ACC112 (cell line): ENCODE measurements at regions not wholly inside any gene's neighbourhood (a gene's known extent, or its start where the extent isn't known, plus 50 kb on each side); places are given as distances from the start of the nearest gene placed in this dataset.
"Not testable (repeated sequence)": the region's sequence is repeated elsewhere in the genome, so short reads cannot be mapped to it uniquely, and the experiment has no call there.

Experiments used
- H2AFZ ChIP-seq: fragments of 200-600 bp; sonication (generic); one replicate; pipeline ENCODE4 v1.6.0; 2017; ENCODE audit warnings: antibody characterized with exemption, low read length; ENCODE audit not compliant: unreplicated experiment
- H3K27ac ChIP-seq: fragments of 200-600 bp; sonication (generic); 2 replicates; pipeline ENCODE4 v1.5.1; 2014; ENCODE audit warnings: low read depth, mild to moderate bottlenecking, antibody characterized with exemption, low read length, moderate library complexity
- H3K27me3 ChIP-seq: fragments of 200-600 bp; sonication (generic); 2 replicates; pipeline ENCODE4 v1.6.1; 2014; ENCODE audit warnings: mild to moderate bottlenecking, antibody characterized with exemption, low read length, moderate library complexity, mixed read lengths; ENCODE audit not compliant: insufficient read depth
- H3K36me3 ChIP-seq: fragments of 200-600 bp; sonication (generic); 2 replicates; pipeline ENCODE4 v1.6.1; 2016; ENCODE audit warnings: mild to moderate bottlenecking, antibody characterized with exemption, low read length, moderate library complexity, mixed read lengths; ENCODE audit not compliant: insufficient read depth
- H3K4me1 ChIP-seq: fragments of 200-600 bp; sonication (generic); one replicate; pipeline ENCODE4 v1.6.1; 2016; ENCODE audit warnings: low read length, mixed read lengths; ENCODE audit not compliant: insufficient read depth, unreplicated experiment, control insufficient read depth
- H3K4me3 ChIP-seq: fragments of 200-600 bp; sonication (generic); 2 replicates; pipeline ENCODE4 v1.5.1; 2014; ENCODE audit warnings: mild to moderate bottlenecking, low read depth, low read length
- H3K79me2 ChIP-seq: fragments of 200-600 bp; sonication (generic); one replicate; pipeline ENCODE4 v1.6.0; 2016; ENCODE audit warnings: low read length; ENCODE audit not compliant: control insufficient read depth, unreplicated experiment, insufficient read depth

DNA sequence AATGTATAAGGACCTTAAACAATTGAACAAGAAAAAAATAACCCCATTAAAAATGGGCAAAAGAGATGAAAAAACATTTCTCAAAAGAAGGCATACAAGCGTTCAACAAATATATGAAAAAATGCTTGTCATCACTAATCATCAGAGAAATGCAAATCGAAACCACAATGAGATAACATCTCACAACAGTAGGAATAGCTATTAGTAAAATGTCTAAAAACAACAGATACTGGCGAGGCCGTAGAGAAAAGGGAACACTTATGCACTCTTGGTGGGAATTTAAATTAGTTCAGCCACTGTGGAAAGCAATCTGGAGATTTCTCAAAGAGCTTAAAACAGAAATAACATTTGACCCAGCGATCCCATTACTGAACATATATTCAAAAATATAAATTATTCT is 769.8 kb upstream of the MGAT4C start:
- Histone ChIP-seq H3K27me3 (no peaks in the 10 kb centered on the region), H3K4me3 (no peak overlapping the region), H3K79me2 (no peaks in the 10 kb centered on the region), H3K36me3 (no peaks in the 10 kb centered on the region), H2AFZ (no peak overlapping the region), H3K27ac (no peak overlapping the region), H3K4me1 (no peaks in the 10 kb centered on the region)

DNA sequence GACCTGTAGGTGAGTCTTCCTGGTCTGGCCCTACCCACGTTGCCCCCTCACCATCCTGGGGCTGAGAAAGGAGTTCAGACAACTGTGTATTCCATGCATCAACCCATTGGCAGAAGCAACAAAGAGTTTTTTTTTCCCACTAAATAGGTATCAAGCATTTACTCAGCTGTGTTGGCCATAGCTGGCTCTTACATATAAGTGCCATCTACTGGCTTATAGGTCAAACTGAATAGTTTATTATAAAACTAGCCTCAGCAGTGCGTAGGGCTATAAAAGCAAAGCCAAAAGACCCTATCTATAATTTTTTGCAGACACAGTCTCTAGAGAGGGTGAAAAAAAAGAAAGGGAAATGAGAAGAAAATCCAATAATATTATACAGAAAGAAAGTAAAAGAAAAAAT is 765.2 kb upstream of the MGAT4C start:
- Histone ChIP-seq H2AFZ (no peak overlapping the region), H3K4me3 (no peak overlapping the region), H3K27me3 (no peaks in the 10 kb centered on the region), H3K79me2 (no peaks in the 10 kb centered on the region), H3K4me1 (peaks cover 3% of the 10 kb centered on the region), H3K36me3 (no peaks in the 10 kb centered on the region), H3K27ac (no peak overlapping the region)

DNA sequence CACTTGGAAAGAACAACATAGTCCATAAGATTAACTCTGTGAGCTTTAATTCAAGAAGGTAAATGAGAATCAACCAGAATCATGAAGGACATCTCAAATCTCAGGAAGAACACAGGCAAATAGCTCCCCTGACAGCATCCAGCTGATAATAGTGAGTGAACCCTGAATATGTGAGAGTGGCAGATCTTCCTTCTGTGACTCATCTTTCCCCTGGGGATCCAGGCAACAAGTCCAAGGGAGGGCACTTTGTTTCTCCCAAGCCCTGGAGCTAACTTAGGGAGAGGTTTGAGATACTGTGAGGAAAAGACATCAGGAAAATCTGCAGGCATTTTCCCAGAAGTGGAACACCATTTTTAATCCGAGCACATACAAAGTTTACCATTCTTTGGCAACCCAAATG is 763.9 kb upstream of the MGAT4C start:
- Histone ChIP-seq H2AFZ (no peak overlapping the region), H3K36me3 (peaks cover 3% of the 10 kb centered on the region; the same call in 1 of the 2 replicates), H3K79me2 (no peaks in the 10 kb centered on the region), H3K4me1 (peaks cover 3% of the 10 kb centered on the region), H3K4me3 (no peak overlapping the region), H3K27ac (no peak overlapping the region), H3K27me3 (no peaks in the 10 kb centered on the region)

DNA sequence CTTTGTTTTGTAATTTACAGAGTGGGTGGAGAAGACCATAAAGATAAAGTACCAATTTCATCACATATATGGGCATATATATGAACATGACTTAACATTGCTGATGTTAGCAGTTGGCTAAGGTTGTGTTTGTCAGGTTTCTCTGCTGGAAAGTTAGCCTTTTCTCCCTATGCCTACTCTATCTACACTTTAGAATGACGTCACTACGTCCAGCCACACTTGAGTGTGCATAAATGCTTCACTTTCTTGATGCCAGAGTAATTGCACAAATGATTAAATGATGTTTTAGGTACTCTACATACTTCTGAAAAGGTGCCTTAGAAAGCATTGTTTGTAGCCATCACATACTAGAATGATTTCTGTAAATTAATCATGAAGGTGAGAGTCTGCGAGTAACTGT is 759.2 kb upstream of the MGAT4C start:
- no peaks in the 10 kb centered on the region for H3K27me3 ChIP-seq
- no peak overlapping the region for H3K4me3 ChIP-seq
- no peak overlapping the region for H2AFZ ChIP-seq
- peaks cover 3% of the 10 kb centered on the region for H3K4me1 ChIP-seq
- no peak overlapping the region for H3K27ac ChIP-seq
- H3K79me2 ChIP-seq = no peaks in the 10 kb centered on the region
- H3K36me3 ChIP-seq = peaks cover 3% of the 10 kb centered on the region; the same call in 1 of the 2 replicates

DNA sequence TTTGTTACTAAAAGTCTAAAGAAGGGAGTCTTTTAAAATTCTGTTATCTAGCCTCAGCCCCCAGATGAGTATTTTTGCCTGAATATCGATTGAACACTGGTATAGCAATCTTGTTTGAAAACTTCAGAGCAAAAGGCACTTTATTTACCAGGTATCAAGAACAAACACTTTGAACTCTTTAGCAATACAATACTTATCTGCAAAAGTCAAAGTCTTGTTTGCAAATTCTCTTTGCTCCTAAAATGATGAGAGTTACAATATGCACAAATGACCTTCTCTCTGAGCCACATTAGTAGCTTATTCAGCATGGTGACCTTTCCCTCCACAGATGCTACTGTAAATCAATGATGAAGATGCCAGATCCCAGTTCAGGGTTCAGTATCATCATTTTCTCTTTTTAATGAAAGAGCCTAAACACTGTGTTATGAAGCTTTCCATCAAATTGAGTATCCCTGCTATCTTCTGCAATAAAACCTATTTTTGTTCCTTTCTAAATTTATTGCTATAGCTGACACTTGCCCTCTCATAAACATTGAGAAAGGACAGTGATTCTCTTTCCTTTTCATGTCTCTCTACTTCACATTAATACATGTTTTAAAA is 752.7 kb upstream of the MGAT4C start:
- no peaks in the 10 kb centered on the region for H3K36me3 ChIP-seq
- H2AFZ ChIP-seq = no peak overlapping the region
- no peaks in the 10 kb centered on the region for H3K27me3 ChIP-seq
- no peak overlapping the region for H3K27ac ChIP-seq
- no peaks in the 10 kb centered on the region for H3K4me1 ChIP-seq
- no peak overlapping the region for H3K4me3 ChIP-seq
- H3K79me2 ChIP-seq = no peaks in the 10 kb centered on the region

DNA sequence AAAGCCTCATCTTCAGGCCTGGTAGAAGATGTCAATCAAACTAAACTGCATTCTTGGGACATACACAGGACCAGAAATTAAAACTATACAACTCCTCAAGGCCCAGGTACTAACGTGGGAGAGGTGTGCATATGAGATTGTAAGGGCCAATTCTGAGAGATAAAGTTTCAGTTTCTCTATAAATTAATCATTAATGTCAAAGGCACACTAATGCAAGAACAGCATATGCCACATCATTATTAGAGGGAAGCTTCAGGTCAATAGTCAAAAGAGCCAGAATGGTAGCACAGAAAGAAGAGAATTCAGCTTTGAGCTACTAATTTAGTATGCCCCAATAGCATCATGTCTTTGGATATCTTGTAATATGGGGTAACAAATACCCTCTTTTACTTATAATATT is 744.9 kb upstream of the MGAT4C start:
- H3K4me3 ChIP-seq = no peak overlapping the region
- no peaks in the 10 kb centered on the region for H3K4me1 ChIP-seq
- H3K36me3 ChIP-seq = 0 out of 2 replicates have a peak, but pooled peaks cover 2% of the 10 kb centered on the region
- no peak overlapping the region for H3K27ac ChIP-seq
- no peaks in the 10 kb centered on the region for H3K79me2 ChIP-seq
- no peaks in the 10 kb centered on the region for H3K27me3 ChIP-seq
- no peak overlapping the region for H2AFZ ChIP-seq

DNA sequence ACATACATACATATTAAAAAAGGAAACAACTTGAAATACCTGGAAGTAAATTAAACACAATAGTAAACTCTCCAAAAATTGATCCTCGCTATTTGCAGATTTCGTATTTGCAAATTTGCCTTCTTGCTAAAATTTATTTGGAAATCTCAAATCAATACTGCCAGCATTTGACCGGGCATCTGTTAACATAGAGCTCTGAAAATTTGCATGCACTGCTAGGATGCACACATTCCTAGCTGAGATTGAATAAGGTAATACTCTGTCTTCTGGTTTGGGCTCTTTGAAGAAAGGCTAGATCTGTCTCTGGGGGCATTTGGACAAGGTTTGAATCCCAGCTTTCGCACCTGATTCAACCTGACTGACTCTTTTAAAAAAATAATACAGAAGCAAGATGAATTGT is 729.1 kb upstream of the MGAT4C start:
- Histone ChIP-seq H2AFZ (no peak overlapping the region), H3K79me2 (no peaks in the 10 kb centered on the region), H3K27me3 (no peaks in the 10 kb centered on the region), H3K4me3 (no peak overlapping the region), H3K36me3 (no peaks in the 10 kb centered on the region), H3K27ac (no peak overlapping the region), H3K4me1 (no peaks in the 10 kb centered on the region)

DNA sequence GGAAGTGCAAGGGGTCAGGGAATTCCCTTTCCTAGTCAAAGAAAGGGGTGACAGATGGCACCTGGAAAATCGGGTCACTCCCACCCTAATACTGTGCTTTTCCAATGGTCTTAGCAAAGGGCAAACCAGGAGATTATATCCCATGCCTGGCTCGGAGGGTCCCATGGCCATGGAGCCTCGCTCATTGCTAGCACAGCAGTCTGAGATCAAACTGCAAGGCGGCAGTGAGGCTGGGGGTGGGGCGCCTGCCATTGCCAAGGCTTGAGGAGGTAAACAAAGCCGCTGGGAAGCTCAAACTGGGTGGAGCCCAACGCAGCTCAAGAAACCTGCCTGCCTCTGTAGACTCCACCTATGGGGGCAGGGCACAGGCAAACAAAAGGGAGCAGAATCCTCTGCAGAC is 714.4 kb upstream of the MGAT4C start:
- not testable (repeated sequence) for H3K36me3 ChIP-seq, H2AFZ ChIP-seq

DNA sequence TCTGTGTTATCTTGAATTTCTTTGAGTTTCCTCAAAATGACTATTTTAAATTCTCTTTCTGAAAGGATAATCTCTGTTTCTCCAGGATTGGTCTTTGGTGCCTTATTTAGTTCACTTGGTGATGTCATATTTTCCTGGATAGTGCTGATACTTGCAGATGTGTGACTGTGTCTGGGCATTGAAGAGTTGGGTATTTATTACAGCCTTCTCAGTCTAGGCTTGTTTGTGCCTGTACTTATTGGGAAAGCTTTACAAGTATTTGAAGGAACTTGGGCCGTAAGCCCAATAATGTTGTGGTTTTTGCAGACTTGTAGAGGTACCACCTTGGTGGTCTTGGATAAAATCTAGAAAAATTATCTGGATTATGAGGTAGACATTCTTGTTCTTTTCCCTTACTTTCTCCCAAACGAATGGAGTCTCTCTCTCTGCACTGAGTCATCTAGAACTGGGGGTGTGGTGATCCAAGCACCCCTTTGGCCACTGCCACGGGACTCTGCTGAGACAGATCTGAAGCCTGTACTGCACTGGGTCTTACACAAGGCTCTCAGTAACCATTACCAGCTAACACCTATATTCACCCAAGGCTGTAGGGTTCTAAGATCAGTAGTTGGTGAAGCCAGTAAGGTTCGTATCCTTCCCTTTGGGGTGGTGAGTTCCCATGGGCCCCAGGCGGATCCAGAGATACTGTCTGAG is 703.7 kb upstream of the MGAT4C start:
- no peaks in the 10 kb centered on the region for H3K27me3 ChIP-seq

More for the DNA sequence above, 714.4 kb upstream of the MGAT4C start:
- H3K79me2 ChIP-seq, H3K27me3 ChIP-seq, H3K4me1 ChIP-seq, H3K4me3 ChIP-seq, H3K27ac ChIP-seq: not testable (repeated sequence)

DNA sequence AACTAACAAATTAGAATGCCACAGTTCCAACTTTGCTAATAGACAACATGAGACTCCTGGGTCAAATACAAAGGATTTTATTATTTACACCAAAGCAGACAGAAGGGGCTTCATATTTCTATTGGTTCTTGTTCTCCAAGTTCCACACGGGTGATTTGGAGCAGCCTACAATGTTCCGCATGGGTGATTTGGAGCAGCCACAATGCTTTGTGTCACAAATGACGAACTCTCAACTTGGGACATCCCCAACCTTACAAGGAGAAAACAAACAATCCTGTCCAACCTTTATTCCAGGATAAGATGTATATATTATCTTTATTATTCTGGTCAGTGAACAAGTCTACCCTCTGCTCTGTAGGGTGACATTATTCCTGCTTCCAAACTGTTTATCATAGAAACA is 694.3 kb upstream of the MGAT4C start:
- no peak overlapping the region for H2AFZ ChIP-seq
- H3K27ac ChIP-seq = no peak overlapping the region
- no peaks in the 10 kb centered on the region for H3K36me3 ChIP-seq
- H3K4me3 ChIP-seq = no peak overlapping the region
- H3K4me1 ChIP-seq = no peaks in the 10 kb centered on the region
- H3K27me3 ChIP-seq = no peaks in the 10 kb centered on the region
- H3K79me2 ChIP-seq = no peaks in the 10 kb centered on the region

More for the DNA sequence above, 703.7 kb upstream of the MGAT4C start:
- H3K4me1 ChIP-seq = no peaks in the 10 kb centered on the region
- no peak overlapping the region for H3K4me3 ChIP-seq
- H2AFZ ChIP-seq = no peak overlapping the region
- H3K79me2 ChIP-seq = no peaks in the 10 kb centered on the region
- H3K27ac ChIP-seq = no peak overlapping the region
- H3K36me3 ChIP-seq = peaks cover under 1% of the 10 kb centered on the region

DNA sequence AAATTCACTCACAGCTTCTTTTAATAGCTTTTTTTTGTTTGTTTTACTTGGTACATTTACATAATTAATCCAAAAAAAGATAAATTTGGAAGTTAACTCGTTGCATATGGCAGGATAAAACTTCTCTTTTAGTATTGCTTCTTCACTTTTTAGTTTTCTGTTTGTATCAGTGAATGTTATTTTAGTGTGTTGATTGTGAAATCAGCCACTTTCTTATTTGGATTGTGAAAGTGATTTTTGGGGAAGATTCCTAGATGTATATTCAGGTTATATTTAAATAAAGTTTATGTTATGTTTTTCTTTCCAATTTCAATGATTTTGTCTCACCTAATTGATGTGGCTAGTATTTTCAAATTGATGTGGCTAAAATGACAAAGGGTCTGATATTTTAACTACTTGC is 693.9 kb upstream of the MGAT4C start:
- Histone ChIP-seq H2AFZ (no peak overlapping the region), H3K27me3 (no peaks in the 10 kb centered on the region), H3K36me3 (no peaks in the 10 kb centered on the region), H3K27ac (no peak overlapping the region), H3K4me3 (no peak overlapping the region), H3K4me1 (no peaks in the 10 kb centered on the region), H3K79me2 (no peaks in the 10 kb centered on the region)
